ENCODE measurements at regions not wholly inside any gene's neighbourhood (a gene's known extent, or its start where the extent isn't known, plus 50 kb on each side); places are given as distances from the start of the nearest gene placed in this dataset.
A peak's percentile ranks its signal among the peaks of the same experiment; 100 is the strongest.

- H3K27me3 ChIP-seq (ENCODE audit: control insufficient read depth in 3 of 3, insufficient read depth in 3 of 3, low read length in 3 of 3) = no peaks in the 10 kb centered on the region
- H3K4me1 ChIP-seq (ENCODE audit: control insufficient read depth in 3 of 3, insufficient read depth in 3 of 3, low read length in 3 of 3) = peaks cover 54 to 69% (median 69%) of the 10 kb centered on the region in 3 donors
- peak overlapping the region; percentile 82 for H3K27ac ChIP-seq (ENCODE audit: low read depth, low read length)
- H3K9me3 ChIP-seq (ENCODE audit: control insufficient read depth in 3 of 3, low read length in 3 of 3) = no peaks in the 10 kb centered on the region
- H3K4me3 ChIP-seq (ENCODE audit: low read length in 3 of 3) = no peak overlapping the region
- no peak overlapping the region for H3K9ac ChIP-seq (ENCODE audit: low read depth in 1 of 3, low read length in 3 of 3)
- H3K36me3 ChIP-seq (ENCODE audit: control insufficient read depth in 3 of 3, insufficient read depth in 3 of 3, low read length in 3 of 3) = peaks cover 11 to 55% (median 32%) of the 10 kb centered on the region in 3 donors
Measured at GRCh38 chr7:130884437-130885417, 150.7 kb upstream of the KLF14 start.

DNA sequence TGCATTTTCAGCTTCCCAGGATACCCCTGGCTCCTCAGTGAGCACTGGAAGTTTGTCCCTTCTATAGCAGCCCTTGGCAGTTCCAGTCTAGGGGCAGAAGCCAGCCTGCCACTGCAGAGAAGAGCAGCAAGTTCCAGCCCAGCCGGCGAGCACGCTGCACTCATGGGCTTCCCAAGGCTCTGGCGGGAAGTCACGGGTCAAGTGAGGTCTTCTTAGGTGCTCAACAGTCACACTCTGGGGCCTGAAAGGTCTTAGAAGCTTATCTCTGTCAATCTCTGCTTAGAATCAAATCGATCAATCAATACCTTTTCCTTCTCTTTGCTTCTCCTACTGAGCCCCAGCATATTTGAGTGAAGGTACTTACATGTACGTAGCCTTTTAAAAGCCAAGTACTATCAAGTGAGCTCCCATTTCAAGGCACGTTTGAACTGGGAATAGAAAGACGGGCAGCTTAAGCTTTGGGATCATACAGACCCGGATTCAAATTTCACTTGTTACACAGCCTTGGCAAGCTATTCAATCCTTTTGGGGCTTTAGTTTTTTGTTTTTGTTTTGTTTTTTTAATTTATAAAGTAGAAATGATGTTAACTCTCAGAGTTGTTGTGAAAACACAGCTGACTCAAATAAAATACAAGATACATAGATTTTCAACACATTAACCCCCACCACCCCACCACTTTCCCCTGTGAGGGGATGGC is 152.6 kb upstream of the KLF14 start:
- Histone ChIP-seq H3K9ac (ENCODE audit: low read depth in 1 of 3, low read length in 3 of 3) (peak overlapping the region; percentile 34 to 79 (median 66)), H3K27ac (ENCODE audit: low read depth, low read length) (peak overlapping the region; percentile 82), H3K4me1 (ENCODE audit: control insufficient read depth in 3 of 3, insufficient read depth in 3 of 3, low read length in 3 of 3) (peaks cover 59 to 73% (median 72%) of the 10 kb centered on the region in 3 donors), H3K4me3 (ENCODE audit: low read length in 3 of 3) (peak overlapping the region in 1 of 3 donors; percentile 14), H3K27me3 (ENCODE audit: control insufficient read depth in 3 of 3, insufficient read depth in 3 of 3, low read length in 3 of 3) (no peaks in the 10 kb centered on the region), H3K9me3 (ENCODE audit: control insufficient read depth in 3 of 3, low read length in 3 of 3) (no peaks in the 10 kb centered on the region), H3K36me3 (ENCODE audit: control insufficient read depth in 3 of 3, insufficient read depth in 3 of 3, low read length in 3 of 3) (peaks cover 11 to 49% (median 34%) of the 10 kb centered on the region in 3 donors)

DNA sequence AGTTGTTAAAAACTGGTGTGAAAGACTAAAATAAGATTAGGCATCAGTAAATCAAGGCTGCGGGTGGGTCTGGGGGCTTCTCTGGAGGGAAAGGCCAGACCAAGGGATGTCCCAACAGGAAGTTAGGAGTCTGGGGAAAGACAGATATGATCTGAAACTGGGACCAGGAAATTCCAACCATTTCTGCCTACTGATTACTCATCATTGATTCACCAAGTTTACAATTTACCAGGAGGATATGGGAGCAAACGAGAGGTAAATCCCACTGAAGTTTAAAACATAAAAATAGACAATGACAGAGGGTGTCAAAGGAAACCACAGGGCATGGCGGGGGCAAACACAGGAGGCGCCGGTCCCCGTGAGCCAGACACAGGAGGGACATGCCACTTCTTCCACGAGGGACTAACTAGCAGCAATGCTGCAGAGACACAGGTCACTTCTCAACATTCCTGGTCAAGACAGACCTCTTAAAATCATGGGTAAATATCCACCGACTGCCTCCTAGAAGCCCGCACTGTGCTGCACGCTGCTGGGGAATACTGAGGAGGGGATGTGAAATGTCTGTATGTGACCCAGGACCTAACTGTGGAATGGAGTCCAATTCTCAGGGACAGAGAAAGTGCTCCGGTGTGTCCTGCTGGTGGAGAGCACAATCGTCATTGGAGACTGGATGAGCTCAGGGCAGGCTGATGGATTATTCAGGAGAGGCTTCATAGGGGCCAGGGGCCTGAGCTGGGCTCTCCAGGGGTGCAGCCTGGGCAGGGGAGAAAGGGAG is 153.4 kb upstream of the KLF14 start:
- H3K4me1 ChIP-seq (ENCODE audit: control insufficient read depth in 3 of 3, insufficient read depth in 3 of 3, low read length in 3 of 3) = peaks cover 58 to 67% (median 65%) of the 10 kb centered on the region in 3 donors

DNA sequence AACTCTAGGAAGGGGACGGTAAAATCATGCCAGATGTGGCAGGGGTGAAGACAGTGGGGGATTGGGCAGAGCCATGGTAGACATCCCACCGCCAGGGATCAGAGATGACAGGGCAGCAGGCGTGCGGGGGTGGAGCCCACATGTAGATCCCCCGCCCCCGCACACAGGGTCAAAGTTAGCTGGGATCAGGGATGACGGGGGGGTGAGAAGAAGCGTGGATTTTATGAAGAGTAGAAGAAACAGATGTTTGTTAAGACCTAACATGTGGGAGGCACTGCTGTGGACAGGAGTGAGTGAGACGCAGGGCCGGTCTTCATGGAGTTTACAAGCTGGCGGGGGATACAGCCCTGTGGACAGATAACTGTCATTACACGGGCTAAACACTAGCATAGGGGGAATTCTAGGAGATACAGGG is 154.0 kb upstream of the KLF14 start:
- H3K27ac ChIP-seq (ENCODE audit: low read depth, low read length) = peak overlapping the region; percentile 82

More for the DNA sequence above, 153.4 kb upstream of the KLF14 start:
- Histone ChIP-seq H3K9ac (ENCODE audit: low read depth in 1 of 3, low read length in 3 of 3) (peak overlapping the region; percentile 34 to 79 (median 66)), H3K27ac (ENCODE audit: low read depth, low read length) (peak overlapping the region; percentile 82), H3K4me3 (ENCODE audit: low read length in 3 of 3) (peak overlapping the region in 2 of 3 donors; percentile 31 to 36), H3K9me3 (ENCODE audit: control insufficient read depth in 3 of 3, low read length in 3 of 3) (no peaks in the 10 kb centered on the region), H3K36me3 (ENCODE audit: control insufficient read depth in 3 of 3, insufficient read depth in 3 of 3, low read length in 3 of 3) (peaks cover 11 to 42% (median 26%) of the 10 kb centered on the region in 3 donors), H3K27me3 (ENCODE audit: control insufficient read depth in 3 of 3, insufficient read depth in 3 of 3, low read length in 3 of 3) (no peaks in the 10 kb centered on the region)

GRCh38 chr7:130888468-130888867 is 154.5 kb upstream of the KLF14 start:
- Histone ChIP-seq H3K4me1 (ENCODE audit: control insufficient read depth in 3 of 3, insufficient read depth in 3 of 3, low read length in 3 of 3) (peaks cover 60 to 63% (median 60%) of the 10 kb centered on the region in 3 donors), H3K4me3 (ENCODE audit: low read length in 3 of 3) (no peak overlapping the region), H3K27ac (ENCODE audit: low read depth, low read length) (peak overlapping the region; percentile 82), H3K36me3 (ENCODE audit: control insufficient read depth in 3 of 3, insufficient read depth in 3 of 3, low read length in 3 of 3) (peaks cover 7 to 33% (median 16%) of the 10 kb centered on the region in 3 donors), H3K9me3 (ENCODE audit: control insufficient read depth in 3 of 3, low read length in 3 of 3) (no peaks in the 10 kb centered on the region), H3K27me3 (ENCODE audit: control insufficient read depth in 3 of 3, insufficient read depth in 3 of 3, low read length in 3 of 3) (no peaks in the 10 kb centered on the region), H3K9ac (ENCODE audit: low read depth in 1 of 3, low read length in 3 of 3) (peak overlapping the region in 2 of 3 donors; percentile 22 to 79)

More for the DNA sequence above, 154.0 kb upstream of the KLF14 start:
- H3K9me3 ChIP-seq (ENCODE audit: control insufficient read depth in 3 of 3, low read length in 3 of 3) = no peaks in the 10 kb centered on the region
- peak overlapping the region in 1 of 3 donors; percentile 36 for H3K4me3 ChIP-seq (ENCODE audit: low read length in 3 of 3)
- no peaks in the 10 kb centered on the region for H3K27me3 ChIP-seq (ENCODE audit: control insufficient read depth in 3 of 3, insufficient read depth in 3 of 3, low read length in 3 of 3)
- H3K36me3 ChIP-seq (ENCODE audit: control insufficient read depth in 3 of 3, insufficient read depth in 3 of 3, low read length in 3 of 3) = peaks cover 9 to 36% (median 20%) of the 10 kb centered on the region in 3 donors
- peak overlapping the region; percentile 22 to 79 (median 66) for H3K9ac ChIP-seq (ENCODE audit: low read depth in 1 of 3, low read length in 3 of 3)
- peaks cover 59 to 61% (median 60%) of the 10 kb centered on the region in 3 donors for H3K4me1 ChIP-seq (ENCODE audit: control insufficient read depth in 3 of 3, insufficient read depth in 3 of 3, low read length in 3 of 3)

DNA sequence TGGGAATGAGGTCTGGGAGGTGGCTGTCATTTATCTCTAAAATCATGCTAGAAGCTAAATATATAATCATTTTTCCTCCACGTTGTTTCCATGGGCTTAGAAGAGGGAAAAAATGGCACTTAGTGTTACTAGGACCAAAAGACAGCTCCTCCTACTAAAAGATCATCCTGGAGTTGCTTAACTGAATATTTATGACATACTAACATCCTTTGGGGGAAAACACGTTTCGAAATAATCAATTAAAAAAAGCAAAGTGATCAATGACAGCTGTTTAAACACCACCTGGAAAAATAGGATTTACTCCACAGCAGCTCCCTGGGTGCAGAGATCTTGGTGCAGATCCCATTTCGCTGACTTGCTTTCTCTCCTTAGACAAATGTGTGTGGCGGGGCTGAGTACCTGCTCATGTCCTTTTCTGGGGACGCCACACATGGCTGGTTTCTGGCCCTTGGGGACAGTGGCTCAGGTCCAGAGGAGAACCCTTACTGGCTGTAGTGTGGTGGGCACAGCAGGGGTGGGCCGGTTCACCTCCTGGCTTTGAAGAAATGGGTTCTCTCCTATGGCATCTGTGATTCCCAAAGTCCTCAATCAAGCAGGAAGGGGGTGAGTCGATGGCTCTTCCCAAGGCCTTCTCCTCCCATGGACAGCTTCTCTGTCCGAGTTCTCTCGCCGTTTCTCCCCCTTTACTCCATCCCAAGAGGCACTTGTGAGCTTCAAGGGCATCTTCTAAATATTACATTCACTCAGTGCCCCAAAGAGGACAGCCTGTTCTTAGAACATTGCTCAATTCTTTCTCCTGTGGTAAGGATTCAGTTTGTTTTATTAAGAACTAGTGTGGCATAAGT is 156.4 kb upstream of the KLF14 start:
- Histone ChIP-seq H3K9me3 (ENCODE audit: control insufficient read depth in 3 of 3, low read length in 3 of 3) (no peaks in the 10 kb centered on the region), H3K9ac (ENCODE audit: low read depth in 1 of 3, low read length in 3 of 3) (peak overlapping the region; percentile 17 to 72 (median 50)), H3K4me1 (ENCODE audit: control insufficient read depth in 3 of 3, insufficient read depth in 3 of 3, low read length in 3 of 3) (peaks cover 67 to 74% (median 67%) of the 10 kb centered on the region in 3 donors), H3K27ac (ENCODE audit: low read depth, low read length) (peak overlapping the region; percentile 82), H3K4me3 (ENCODE audit: low read length in 3 of 3) (peak overlapping the region; percentile 7 to 30 (median 19)), H3K36me3 (ENCODE audit: control insufficient read depth in 3 of 3, insufficient read depth in 3 of 3, low read length in 3 of 3) (peaks cover 2 to 19% (median 4%) of the 10 kb centered on the region in 3 donors), H3K27me3 (ENCODE audit: control insufficient read depth in 3 of 3, insufficient read depth in 3 of 3, low read length in 3 of 3) (no peaks in the 10 kb centered on the region)

- H3K36me3 ChIP-seq (ENCODE audit: control insufficient read depth in 3 of 3, insufficient read depth in 3 of 3, low read length in 3 of 3) = peaks cover 7 to 28% (median 10%) of the 10 kb centered on the region in 3 donors
- no peaks in the 10 kb centered on the region for H3K27me3 ChIP-seq (ENCODE audit: control insufficient read depth in 3 of 3, insufficient read depth in 3 of 3, low read length in 3 of 3)
Measured at GRCh38 chr7:130891254-130892094, 157.5 kb upstream of the KLF14 start.

DNA sequence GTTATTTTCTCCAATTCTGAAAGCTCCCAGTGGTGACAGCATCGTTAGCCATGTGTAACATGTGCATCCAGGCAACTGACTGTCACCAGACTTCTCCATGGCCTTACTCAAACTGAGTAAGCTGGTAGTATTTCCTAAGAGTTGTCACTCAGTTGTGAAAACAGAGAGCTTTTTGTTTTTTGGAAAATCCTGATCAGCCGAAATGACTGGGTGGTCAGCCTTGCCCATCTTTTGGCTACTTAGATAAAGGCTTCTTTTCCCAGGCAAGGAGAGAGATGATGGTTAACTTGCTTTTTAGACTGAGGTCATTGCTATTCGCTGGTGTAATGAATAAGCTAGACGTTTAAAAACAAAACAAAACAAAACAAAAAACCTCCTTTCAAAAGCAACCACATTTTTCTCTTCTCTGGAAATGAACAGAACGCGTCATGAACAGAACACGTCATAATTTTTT is 159.5 kb upstream of the KLF14 start:
- peak overlapping the region in 2 of 3 donors; percentile 68 to 70 for H3K9ac ChIP-seq (ENCODE audit: low read depth in 1 of 3, low read length in 3 of 3)
- no peaks in the 10 kb centered on the region for H3K9me3 ChIP-seq (ENCODE audit: control insufficient read depth in 3 of 3, low read length in 3 of 3)
- peak overlapping the region; percentile 94 for H3K27ac ChIP-seq (ENCODE audit: low read depth, low read length)
- peaks cover 66 to 78% (median 67%) of the 10 kb centered on the region in 3 donors for H3K4me1 ChIP-seq (ENCODE audit: control insufficient read depth in 3 of 3, insufficient read depth in 3 of 3, low read length in 3 of 3)
- no peaks in the 10 kb centered on the region for H3K27me3 ChIP-seq (ENCODE audit: control insufficient read depth in 3 of 3, insufficient read depth in 3 of 3, low read length in 3 of 3)
- peaks cover 10 to 28% (median 14%) of the 10 kb centered on the region in 3 donors for H3K36me3 ChIP-seq (ENCODE audit: control insufficient read depth in 3 of 3, insufficient read depth in 3 of 3, low read length in 3 of 3)
- no peak overlapping the region for H3K4me3 ChIP-seq (ENCODE audit: low read length in 3 of 3)

More at GRCh38 chr7:130891254-130892094, 157.5 kb upstream of the KLF14 start:
- no peak overlapping the region for H3K4me3 ChIP-seq (ENCODE audit: low read length in 3 of 3)
- H3K27ac ChIP-seq (ENCODE audit: low read depth, low read length) = peak overlapping the region; percentile 82
- H3K9ac ChIP-seq (ENCODE audit: low read depth in 1 of 3, low read length in 3 of 3) = peak overlapping the region; percentile 5 to 72 (median 24)
- H3K4me1 ChIP-seq (ENCODE audit: control insufficient read depth in 3 of 3, insufficient read depth in 3 of 3, low read length in 3 of 3) = peaks cover 67 to 76% (median 67%) of the 10 kb centered on the region in 3 donors
- no peaks in the 10 kb centered on the region for H3K9me3 ChIP-seq (ENCODE audit: control insufficient read depth in 3 of 3, low read length in 3 of 3)
